ENCODE measurements at regions not wholly inside any gene's neighbourhood (a gene's known extent, or its start where the extent isn't known, plus 50 kb on each side); places are given as distances from the start of the nearest gene placed in this dataset.

- TF ChIP-seq POLR2A (IDR thresholded peaks at IDR 0.05) (no peak), CTCF (IDR thresholded peaks at IDR 0.05) (no peak)
- 56 to 69% (median 58%) methylated on average over 3 of the region's 3 CpGs for WGBS, 4 donors
- peak in 3 of 4 donors; percentile 25 to 81 (median 75) for ATAC-seq
- Histone ChIP-seq H3K27ac (peak overlapping the region in 4 of 12 donors; percentile 60 to 83 (median 72)), H3K9me3 (no peaks in the 10 kb centered on the region), H3K4me3 (no peak overlapping the region), H3K4me1 (peaks cover 8 to 61% (median 35%) of the 10 kb centered on the region in 12 donors), H3K27me3 (no peaks in the 10 kb centered on the region), H3K36me3 (no peaks in the 10 kb centered on the region)
- peak in 2 of 5 donors; percentile 22 to 69 for DNase-seq
- intact Hi-C loops (cut with DNase I), result loop anchor here in 2 of 10 donors (5.0 kb wide), 2 partner anchors 104 to 174 kb away; partner anchors contain the start of gene TLE3 (in 2 of the 2)
Observed at GRCh38 chr15:70271422-70272088, 173.8 kb upstream of the TLE3 start.

GRCh38 chr15:70270752-70271111 is 173.0 kb upstream of the TLE3 start:
- ATAC-seq (no peak), DNase-seq (no peak)
- peaks cover 8 to 69% (median 41%) of the 10 kb centered on the region in 12 donors for H3K4me1 ChIP-seq
- H3K27ac ChIP-seq, result peak overlapping the region in 9 of 12 donors; percentile 5 to 83 (median 60)
- H3K4me3 ChIP-seq, result no peak overlapping the region
- no peaks in the 10 kb centered on the region for H3K36me3 ChIP-seq
- TF ChIP-seq CTCF (IDR thresholded peaks at IDR 0.05) (no peak), POLR2A (IDR thresholded peaks at IDR 0.05) (no peak)
- intact Hi-C loops (cut with DNase I), result loop anchor here in 3 of 10 donors (1.0 to 5.0 kb wide), 3 partner anchors 103 to 173 kb away; partner anchors contain the start of gene TLE3 (in 2 of the 3)
- no peaks in the 10 kb centered on the region for H3K27me3 ChIP-seq
- no peaks in the 10 kb centered on the region for H3K9me3 ChIP-seq
- 28 to 47% (median 39%) methylated on average over 8 of the region's 8 CpGs for WGBS, 4 donors

GRCh38 chr15:70269991-70270751 is 172.5 kb upstream of the TLE3 start:
- Histone ChIP-seq H3K27ac (peak overlapping the region in 8 of 12 donors; percentile 20 to 83 (median 64)), H3K4me1 (peaks cover 8 to 75% (median 43%) of the 10 kb centered on the region in 12 donors), H3K4me3 (no peak overlapping the region), H3K9me3 (no peaks in the 10 kb centered on the region), H3K36me3 (no peaks in the 10 kb centered on the region), H3K27me3 (no peaks in the 10 kb centered on the region)
- intact Hi-C loops (cut with DNase I), result loop anchor here in 9 of 10 donors (1.0 to 10.0 kb wide), 7 partner anchors 103 to 195 kb away; partner anchors contain the start of gene TLE3 (in 4 of the 9)
- no peak for TF ChIP-seq POLR2A (IDR thresholded peaks at IDR 0.05)
- TF ChIP-seq CTCF (IDR thresholded peaks at IDR 0.05), result peak in 1 of 12 donors; percentile 6
- WGBS, 4 donors, result 34 to 63% (median 53%) methylated on average over 8 to 10 of the region's 10 CpGs
- peak in 4 of 5 donors; percentile 56 to 79 (median 62) for DNase-seq
- ATAC-seq, result peak; percentile 42 to 71 (median 44)

All from heart left ventricle (tissue), 16 donors.